GM19467 (cell line): ENCODE measurements at regions not wholly inside any gene's neighbourhood (a gene's known extent, or its start where the extent isn't known, plus 50 kb on each side); places are given as distances from the start of the nearest gene placed in this dataset.

Experiments
- ATAC-seq: cut with Tn5 transposase; IDR thresholded peaks from one replicate; pipeline ENCODE4 v1.9.1; 2021; ENCODE audit warnings: mild to moderate bottlenecking, moderate library complexity; ENCODE audit not compliant: unreplicated experiment

GRCh38 chr4:189440716-189441115 lies 500.0 kb upstream of the FRG1 start:
- ATAC-seq = no peak

GRCh38 chr4:189443341-189443740 lies 497.3 kb upstream of the FRG1 start:
- ATAC-seq = no peak

- ATAC-seq = no peak
Observed at GRCh38 chr4:189445613-189446012, 495.1 kb upstream of the FRG1 start.

- ATAC-seq = no peak
Observed at GRCh38 chr4:189463734-189464133, 476.9 kb upstream of the FRG1 start.

- no peak for ATAC-seq
Observed at GRCh38 chr4:189494407-189494806, 446.3 kb upstream of the FRG1 start.

GRCh38 chr4:189497516-189497915 lies 443.2 kb upstream of the FRG1 start:
- no peak for ATAC-seq

- no peak for ATAC-seq
Observed at GRCh38 chr4:189497996-189498395, 442.7 kb upstream of the FRG1 start.

- ATAC-seq = no peak
Observed at GRCh38 chr4:189498457-189498856, 442.2 kb upstream of the FRG1 start.

- no peak for ATAC-seq
Observed at GRCh38 chr4:189499696-189500095, 441.0 kb upstream of the FRG1 start.

GRCh38 chr4:189500970-189501369 lies 439.7 kb upstream of the FRG1 start:
- ATAC-seq = no peak

GRCh38 chr4:189502841-189503435 lies 437.7 kb upstream of the FRG1 start:
- ATAC-seq = no peak

- ATAC-seq = no peak
Observed at GRCh38 chr4:189504220-189504619, 436.5 kb upstream of the FRG1 start.

GRCh38 chr4:189505380-189505779 lies 435.3 kb upstream of the FRG1 start:
- ATAC-seq = no peak

GRCh38 chr4:189506080-189506479 lies 434.6 kb upstream of the FRG1 start:
- no peak for ATAC-seq

- no peak for ATAC-seq
Observed at GRCh38 chr4:189507060-189507459, 433.6 kb upstream of the FRG1 start.

- ATAC-seq = no peak
Observed at GRCh38 chr4:189510601-189511000, 430.1 kb upstream of the FRG1 start.

- ATAC-seq = no peak
Observed at GRCh38 chr4:189511581-189511980, 429.1 kb upstream of the FRG1 start.

GRCh38 chr4:189513421-189513820 lies 427.3 kb upstream of the FRG1 start:
- ATAC-seq = no peak

- no peak for ATAC-seq
Observed at GRCh38 chr4:189514209-189514608, 426.5 kb upstream of the FRG1 start.

GRCh38 chr4:189516902-189517301 lies 423.8 kb upstream of the FRG1 start:
- ATAC-seq = no peak

- ATAC-seq = no peak
Observed at GRCh38 chr4:189519186-189519585, 421.5 kb upstream of the FRG1 start.

- no peak for ATAC-seq
Observed at GRCh38 chr4:189525304-189525703, 415.4 kb upstream of the FRG1 start.

- ATAC-seq = no peak
Observed at GRCh38 chr4:189530848-189531247, 409.8 kb upstream of the FRG1 start.
